Thyroid gland (tissue), 4 donors: ENCODE measurements at regions not wholly inside any gene's neighbourhood (a gene's known extent, or its start where the extent isn't known, plus 50 kb on each side); places are given as distances from the start of the nearest gene placed in this dataset.

Experiments
- CTCF ChIP-seq, 6 experiments: fragments of 200-600 bp in 3 of 6; fragments of 450-650 bp in 3 of 6; sonication (generic) in 3 of 6; IDR thresholded peaks; one replicate each; pipeline ENCODE4 v1.5.1; 2016 to 2019; ENCODE audit warnings: antibody characterized with exemption in 6 of 6, mild to moderate bottlenecking in 2 of 6, inconsistent platforms in 1 of 6, moderate library complexity in 1 of 6
- POLR2A ChIP-seq, 2 donors: fragments of 450-650 bp; IDR thresholded peaks; one replicate each; pipeline ENCODE4 v1.6.1; 2017; ENCODE audit warnings: antibody characterized with exemption in 2 of 2, mild to moderate bottlenecking in 2 of 2, moderate library complexity in 1 of 2

GRCh38 chr13:28603043-28603664 is 55.8 kb upstream of the POMP start:
- TF ChIP-seq POLR2A (IDR thresholded peaks at IDR 0.05) (no peak), CTCF (IDR thresholded peaks at IDR 0.05) (no peak)
